Fibroblast of upper back skin (primary cell): ENCODE measurements at regions not wholly inside any gene's neighbourhood (a gene's known extent, or its start where the extent isn't known, plus 50 kb on each side); places are given as distances from the start of the nearest gene placed in this dataset.
A peak's percentile ranks its signal among the peaks of the same experiment; 100 is the strongest.

Experiments used
- DNase-seq: peaks from one replicate; pipeline ENCODE4 v3.0.0-alpha.2; 2013

DNA sequence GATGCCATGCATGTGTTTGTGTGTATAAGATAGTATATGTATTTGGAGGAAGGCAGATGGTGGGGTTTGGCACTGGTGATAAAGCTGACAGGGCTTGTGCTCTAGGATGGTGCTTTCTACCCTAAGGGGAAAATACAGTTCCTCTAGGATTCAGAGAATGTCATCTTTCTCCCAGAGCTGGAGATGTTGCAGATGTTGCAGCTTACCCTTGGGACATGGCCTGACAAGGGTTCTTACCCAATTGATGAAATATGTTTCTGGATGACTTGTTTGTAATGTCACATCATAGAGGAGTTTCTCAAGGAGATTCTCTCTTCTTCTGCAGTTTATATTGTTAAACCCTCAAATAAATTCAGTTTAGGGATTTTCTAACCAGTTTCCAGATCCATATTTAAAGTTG, 52.5 kb upstream of the PITX2 start:
- DNase-seq, result no peak

DNA sequence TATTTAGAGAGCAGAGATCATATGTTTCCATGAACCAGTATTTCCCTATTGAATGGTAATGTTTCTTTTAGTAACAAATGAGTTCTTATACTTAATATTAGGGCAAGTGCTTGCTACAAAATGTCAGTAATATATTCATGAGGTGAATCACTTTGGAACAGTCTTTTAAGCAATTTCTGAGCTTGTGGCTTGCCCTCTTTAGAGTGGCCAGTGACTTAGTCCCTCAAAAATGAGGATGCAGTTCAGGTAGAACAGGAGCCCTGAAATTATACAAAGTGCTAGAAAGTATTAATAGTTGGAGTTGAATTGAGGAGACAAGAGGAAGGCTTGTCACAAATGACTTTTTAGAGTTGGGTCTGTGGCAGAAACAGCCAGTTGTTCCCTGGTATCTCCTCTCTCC, 53.4 kb upstream of the PITX2 start:
- no peak for DNase-seq

DNA sequence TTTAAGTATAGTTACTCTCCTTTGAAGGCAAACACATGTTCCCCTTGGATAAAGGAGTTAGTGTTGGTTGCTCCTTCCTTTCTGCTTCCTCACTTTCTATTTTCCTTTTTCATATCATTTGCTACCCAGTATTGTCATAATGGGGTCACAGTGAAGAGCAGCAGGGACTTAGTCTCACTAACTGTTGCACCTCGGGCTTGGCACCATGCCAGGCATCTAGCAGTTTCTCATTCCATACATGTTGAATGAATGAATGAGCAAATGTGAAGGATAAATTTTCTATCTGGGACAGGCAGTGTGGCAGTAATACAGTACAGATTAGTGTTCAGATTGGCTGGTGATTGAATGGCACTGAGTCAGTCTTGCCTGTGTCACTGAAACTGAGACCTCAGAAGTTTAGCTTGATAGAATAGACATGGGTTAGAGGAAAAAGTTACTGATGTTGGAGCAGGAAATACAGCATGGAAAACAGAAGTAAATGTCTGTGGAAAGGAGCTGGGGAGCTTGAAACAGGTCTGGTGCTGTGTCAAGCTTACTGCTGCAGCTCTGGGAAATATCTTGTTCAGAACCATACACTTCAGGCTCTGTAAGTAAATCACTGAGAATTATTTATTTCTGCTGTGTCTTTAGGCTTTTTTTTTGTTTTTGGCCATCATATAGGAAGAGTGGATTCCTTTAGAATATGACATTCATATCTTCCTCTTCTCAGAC, 55.8 kb upstream of the PITX2 start:
- DNase-seq, result no peak

DNA sequence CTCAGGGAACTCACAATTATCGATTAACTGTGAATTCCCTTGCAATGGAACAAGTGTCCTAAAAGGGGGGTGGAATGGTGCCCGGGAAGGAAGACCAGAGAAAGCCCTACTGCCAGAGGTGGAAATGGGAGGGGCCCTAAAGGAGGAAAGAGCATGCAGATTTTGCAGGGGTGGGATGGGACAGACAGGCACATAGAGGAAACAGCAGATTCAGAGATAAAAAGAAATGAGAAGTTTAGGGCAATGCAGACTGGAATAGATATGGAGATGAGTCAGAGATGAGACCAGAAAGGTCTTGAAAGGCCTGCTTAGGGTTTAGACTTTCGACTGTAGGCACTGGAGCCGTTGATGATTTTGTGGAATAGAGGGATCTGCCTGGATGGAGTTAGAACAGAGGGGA, 57.4 kb upstream of the PITX2 start:
- DNase-seq, result no peak

DNA sequence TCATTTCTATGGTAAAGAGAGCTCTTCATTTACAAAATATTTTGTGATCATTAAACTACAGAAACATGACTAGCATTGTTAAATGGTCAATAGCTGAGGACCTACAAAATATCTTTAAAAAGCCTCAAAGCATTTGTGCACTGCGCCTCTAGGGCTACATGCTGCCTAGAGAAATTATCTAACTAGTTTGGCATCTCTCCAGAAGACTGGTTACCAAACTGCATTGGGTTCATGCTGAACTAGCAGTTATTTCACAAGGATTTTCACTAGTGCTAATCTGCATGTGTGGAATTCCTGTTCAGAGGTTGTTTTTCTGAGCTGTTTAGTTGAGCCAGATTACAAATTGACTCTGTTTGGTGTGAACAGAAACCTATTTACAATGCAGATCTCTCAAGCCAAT, 58.5 kb upstream of the PITX2 start:
- peak; percentile 56 for DNase-seq

DNA sequence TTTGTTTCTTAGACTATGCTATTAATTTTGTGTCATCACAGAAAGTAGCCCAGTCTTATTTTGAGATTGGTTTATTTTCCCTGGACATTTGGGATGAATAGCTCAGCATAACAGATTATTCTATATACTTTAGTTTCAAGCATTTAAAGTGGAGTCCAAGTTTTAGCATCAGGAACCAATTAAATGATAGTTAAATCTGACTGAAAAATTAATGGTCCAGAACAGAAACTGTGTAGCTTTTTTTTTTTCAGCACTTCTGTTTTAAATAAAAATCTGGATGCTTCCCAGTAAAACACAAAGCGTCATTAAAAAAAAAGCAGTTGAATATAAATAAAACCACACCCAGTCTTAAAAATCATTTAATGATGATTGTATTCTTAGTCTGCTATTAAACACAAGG, 59.4 kb upstream of the PITX2 start:
- peak; percentile 84 for DNase-seq

DNA sequence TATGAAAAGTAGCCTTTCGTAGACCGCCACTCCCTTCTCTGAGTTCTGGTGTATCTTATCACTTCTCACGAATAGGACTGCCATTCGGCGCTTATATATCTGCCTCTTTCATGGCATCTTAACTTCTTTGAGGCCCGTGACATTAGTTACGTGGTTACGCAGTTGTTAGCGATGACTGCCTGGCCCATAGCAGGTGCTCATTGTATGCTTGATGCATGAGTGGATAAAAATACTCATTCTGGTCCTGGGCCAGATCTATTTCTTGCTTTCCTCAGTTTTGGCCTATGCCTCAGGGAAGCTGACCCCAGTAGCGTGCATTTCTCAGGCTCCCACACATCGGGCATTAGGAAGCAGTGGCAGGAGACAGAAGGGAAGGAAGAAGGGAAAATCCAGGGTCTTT, 60.7 kb upstream of the PITX2 start:
- no peak for DNase-seq

DNA sequence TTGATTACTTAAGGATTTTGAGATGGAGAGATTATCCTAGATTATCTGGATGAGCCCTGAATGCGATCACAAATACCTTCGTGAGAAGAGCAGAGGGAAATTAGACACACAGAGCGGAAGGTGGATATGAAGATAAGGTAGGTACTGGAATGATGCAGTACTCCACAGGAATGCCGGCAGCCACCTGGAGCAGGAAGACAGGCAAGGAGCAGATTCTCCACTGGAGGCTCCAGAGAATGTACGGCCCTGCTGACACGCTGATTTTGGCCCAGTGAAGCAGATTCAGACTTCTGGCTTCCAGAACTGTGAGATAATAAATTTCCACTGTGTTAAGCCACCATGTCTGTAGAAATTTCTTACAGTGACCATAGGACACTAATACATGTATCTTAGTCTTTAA, 79.4 kb upstream of the PITX2 start:
- no peak for DNase-seq

DNA sequence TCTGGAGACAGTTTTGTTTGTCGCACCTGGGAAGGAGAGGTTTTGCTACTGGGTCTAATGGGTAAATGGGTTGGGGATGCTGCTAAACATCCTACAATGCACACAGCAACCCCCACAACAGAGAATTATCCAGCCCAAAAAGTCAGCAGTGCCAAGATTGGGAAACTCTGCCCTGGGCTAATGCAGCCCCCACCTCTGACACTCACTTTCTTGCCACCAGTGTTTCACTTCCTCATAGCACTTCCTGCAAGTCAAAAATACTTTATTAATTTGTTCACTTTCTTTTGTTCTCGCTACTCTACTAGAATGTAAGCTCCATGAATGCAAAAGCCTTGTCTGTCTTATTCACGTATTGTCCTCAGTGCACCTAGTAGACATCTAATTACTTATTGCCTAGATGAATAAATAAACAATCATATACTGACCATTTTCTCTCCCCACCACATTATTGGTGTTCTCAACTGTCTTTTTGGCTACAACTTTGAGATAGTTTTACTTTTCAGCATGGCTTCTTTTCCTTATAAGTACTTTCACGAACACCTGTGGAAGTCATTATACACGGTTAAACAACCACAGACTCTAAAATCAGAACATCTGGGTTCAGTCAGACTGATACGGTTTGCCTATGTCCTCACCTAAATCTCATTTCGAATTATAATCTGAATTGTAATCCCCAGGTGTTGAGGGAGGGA, 82.0 kb upstream of the PITX2 start:
- no peak for DNase-seq

DNA sequence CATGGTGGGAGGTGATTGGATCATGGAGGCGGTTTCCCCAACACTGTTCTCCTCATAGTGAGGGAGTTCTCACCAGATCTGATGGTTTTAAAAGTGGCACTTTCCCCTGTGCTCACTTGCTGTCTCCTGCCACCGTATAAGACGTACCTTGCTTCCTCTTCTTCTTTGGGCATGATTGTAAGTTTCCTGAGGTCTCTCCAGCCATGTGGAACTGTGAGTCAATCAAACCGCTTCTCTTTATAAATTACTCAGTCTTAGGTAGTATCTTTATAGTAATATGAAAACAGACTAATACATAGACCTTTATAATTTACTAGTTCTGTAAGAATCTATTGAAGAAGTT, 82.5 kb upstream of the PITX2 start:
- no peak for DNase-seq

DNA sequence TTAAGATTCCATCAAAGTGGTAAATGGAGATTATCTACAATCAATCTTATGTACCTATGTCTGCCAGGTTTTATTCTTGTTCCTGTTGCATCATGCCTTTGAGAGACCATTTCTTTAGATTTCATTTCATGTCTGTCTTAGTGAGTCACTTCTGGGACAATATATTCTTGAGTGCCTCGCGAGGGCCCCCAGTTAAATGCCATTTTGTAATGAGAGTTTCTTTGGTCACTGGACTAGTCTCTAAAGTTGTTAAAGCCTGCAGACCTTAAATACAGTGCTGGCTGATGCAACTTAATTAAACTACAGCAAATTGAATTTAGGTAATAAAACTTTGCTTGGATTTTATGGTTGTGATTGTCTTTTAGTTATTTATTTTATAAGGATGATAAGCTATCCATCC, 87.2 kb upstream of the PITX2 start:
- DNase-seq, result peak; percentile 9

DNA sequence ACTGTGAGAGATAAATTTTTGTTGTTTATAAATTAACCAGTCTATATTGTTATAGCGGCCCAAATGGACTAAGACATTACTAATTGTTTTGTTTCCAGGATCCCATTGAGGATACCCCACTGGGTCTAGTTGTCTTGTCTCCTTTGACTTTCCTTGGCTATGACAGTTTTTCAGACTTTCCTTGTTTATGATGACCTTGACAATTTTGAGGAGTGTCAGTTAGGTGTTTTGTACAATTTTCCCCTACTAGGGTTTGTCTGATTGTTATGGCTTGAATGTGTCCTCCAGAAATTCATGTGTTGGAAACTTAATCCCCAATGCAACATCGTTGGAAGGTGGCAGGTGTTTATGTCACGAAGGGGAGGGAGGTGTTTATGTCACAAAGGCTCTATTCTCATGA, 89.6 kb upstream of the PITX2 start:
- DNase-seq, result no peak

DNA sequence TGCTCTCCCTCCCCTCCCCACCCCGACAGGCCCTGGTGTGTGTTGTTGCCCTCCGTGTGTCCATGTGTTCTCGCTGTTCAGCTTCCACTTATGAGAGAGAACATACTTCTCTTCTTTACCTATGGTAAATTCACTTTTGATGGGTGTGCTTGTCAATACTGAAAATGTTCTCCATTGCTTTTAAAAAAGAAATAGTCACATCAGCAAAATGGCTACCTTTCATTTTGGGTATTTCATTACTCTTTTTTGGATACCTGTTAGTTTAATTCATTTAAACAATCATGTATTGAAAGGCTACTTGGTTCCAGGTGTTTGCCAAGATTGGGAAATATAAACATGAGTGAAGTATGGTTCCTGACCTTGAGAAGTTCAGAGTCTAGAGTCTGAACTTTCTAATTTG, 107.4 kb upstream of the PITX2 start:
- no peak for DNase-seq

DNA sequence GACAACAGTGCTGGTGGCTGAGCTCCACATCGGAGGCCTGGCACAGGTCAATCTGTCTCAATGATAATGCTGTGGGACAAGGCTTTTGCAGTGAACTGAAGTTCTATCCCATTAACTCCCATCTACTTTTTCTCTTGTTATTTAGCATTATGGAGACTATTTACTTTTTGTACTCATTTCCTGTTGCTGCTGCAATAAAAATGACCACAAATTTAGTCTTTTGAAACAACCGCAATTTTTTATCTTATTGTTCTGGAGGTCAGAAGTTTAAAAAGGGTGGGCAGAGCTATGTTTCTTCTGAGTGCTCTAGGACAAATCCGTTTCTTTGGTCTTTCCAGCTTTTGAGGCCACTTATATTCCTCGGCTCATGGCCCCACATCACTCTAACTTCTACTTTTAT, 111.0 kb upstream of the PITX2 start:
- no peak for DNase-seq

DNA sequence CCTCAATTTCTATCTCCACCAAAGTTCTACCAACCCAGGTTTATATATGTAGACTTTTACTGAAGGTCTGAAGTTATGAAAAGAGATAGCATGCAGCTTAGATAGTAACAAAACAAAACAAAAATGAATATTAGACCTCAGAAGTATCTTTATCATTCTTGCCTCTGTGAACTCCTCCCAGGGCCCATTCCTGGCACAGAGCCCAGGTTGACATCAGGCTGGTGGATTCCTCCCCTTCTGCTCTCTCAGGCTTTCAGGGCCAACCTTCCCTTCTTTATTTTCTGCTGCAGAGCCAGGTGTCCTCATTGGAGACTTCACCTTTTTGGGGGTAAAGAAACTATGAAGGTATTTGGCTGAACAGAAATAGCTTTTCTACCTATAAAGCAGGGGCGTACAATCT, 112.8 kb upstream of the PITX2 start:
- DNase-seq, result peak; percentile 27

DNA sequence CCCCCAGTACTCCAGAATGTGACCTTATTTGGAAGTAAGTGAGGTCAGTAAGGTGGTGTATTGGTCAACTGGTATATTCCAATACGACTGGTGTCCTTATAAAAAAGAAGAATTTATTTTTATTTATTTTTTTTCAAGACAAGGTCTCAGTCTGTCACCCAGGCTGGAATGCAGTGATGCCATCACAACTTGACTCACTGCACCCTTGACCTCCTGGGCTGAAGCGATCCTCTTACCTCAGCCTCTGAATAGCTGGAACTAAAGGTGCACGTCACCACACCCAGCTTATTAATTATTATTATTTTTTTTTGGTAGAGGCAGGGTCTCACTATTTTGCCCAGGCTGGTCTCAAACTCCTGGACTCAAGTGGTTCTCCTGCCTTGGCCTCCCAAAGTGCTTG, 115.1 kb upstream of the PITX2 start:
- DNase-seq, result no peak

DNA sequence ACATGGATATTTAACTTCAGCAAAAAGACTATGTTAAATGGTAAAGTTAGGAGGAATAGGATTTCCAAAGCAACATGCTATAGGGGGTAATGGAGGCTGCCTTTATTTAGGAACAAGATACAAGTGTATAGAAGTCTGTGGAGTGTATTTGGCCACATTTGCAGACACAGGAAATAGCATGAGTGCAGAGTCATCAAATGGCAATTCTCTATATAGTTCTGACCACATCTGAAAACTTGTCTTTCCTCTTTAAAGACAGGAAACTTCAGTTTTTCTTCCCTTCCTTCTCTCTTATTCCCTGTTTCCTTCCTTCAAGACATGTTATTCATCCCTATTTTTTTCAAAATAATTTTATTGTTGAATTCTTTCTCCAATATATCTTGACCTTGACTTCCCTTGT, 119.3 kb upstream of the PITX2 start:
- peak; percentile 83 for DNase-seq

DNA sequence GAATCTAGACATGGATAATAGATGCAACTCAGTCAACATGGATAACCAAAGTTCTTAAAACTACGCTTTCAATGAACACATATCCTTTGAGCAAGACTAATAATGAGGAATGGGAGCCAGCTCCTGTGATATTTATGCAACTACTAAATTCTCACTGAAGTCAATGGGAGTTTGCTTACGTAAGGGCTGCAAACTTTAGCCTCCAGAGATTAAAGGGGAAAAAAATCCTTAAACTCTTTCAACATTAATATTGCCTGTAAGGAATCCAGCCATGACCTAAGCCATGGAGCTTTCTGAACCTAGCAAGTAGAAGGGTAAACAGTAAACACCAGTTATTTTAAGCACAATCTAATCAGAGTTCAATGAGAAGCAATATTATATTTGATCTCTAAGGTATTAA, 125.2 kb upstream of the PITX2 start:
- no peak for DNase-seq

DNA sequence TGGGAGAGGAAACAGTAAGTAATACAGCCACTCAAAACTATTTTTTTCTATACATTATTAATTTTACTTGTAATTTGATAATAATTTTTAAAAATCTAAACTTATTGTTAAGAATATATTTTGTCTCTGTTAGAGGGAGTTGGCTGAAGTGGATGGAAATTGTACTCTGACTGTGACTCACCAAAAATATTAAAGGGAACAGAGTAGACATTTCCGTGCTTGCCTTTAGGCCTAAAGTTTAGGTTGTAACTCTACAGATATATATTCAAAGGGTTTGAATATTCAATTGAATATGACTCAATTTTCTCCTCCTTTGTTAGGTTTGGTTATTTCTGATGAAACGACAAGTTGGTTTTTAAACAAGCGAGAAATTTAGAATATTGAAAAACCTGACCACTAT, 128.3 kb upstream of the PITX2 start:
- no peak for DNase-seq

DNA sequence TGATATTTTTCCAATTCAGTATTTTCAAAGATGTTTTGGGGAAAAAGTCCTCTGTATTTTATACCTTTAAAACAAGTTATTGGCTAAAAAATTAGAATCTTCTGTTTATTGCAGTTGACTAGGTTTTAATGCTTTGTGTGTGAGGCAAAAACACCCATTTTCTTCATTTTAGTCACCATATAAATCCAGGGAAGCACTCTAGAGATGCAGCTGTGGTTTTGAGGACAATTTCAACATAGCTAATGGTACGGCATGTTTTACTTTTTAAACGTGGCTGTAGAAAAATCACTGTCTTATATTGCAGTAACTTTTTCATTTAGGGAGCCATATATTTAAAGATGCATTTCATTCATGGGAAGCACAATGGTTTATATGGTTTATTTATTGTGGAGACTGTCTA, 129.1 kb upstream of the PITX2 start:
- peak; percentile 67 for DNase-seq

DNA sequence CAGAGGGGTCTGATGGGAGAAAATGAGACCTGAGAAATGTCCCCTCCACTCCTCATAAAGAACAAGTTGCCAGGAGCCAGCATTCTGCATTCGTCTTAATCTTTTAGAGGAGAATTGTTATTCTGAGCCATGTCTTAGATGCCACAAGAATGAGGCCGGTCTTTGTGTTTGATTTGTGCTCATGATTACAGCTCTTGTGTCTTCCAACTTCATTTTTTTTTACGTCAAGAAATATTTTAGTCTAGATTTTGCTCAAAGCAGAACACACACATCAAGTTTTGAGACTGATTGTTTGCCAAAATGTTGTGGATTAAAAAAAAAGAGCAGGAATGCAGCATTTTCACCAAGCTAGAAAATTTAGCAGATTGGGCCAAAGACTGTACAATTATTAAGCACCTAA, 130.6 kb upstream of the PITX2 start:
- peak; percentile 82 for DNase-seq

DNA sequence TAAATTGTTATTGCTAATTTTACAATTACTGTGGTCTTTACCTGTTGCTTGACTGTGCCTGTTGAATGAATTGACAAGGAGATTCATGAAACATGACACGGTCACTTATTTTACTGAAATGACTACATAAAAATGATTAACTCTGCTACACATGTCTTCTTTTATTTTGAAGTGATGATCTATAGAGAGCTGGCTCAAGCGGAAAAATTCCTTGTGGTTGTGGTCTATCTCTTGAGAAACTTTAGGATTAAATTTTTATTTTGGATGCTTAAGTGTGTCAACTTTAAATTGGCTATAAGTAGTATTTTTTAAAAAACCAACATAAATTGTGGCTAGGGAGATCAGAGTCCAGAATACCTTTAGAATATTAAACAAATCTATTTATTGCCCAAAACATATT, 131.8 kb upstream of the PITX2 start:
- DNase-seq, result peak; percentile 80

DNA sequence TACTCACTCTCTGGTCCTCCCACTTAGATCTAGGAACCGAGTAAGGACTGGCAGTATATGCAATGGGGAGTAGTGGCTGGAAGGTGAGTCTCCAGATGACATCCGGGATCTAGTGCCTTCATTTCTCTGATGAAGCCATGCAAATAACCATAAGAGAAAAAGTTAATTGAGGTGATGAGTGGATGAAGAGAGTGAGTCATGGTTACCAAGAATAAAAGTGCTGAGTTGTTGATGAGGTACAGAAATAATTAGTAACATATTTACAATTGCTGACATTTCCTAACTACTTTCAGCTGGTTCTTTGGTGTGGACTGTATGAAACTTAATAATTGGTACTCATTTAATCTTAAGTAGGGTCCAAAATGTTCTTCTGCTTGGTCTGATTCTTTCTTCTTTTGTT, 146.7 kb upstream of the PITX2 start:
- DNase-seq, result peak; percentile 55

DNA sequence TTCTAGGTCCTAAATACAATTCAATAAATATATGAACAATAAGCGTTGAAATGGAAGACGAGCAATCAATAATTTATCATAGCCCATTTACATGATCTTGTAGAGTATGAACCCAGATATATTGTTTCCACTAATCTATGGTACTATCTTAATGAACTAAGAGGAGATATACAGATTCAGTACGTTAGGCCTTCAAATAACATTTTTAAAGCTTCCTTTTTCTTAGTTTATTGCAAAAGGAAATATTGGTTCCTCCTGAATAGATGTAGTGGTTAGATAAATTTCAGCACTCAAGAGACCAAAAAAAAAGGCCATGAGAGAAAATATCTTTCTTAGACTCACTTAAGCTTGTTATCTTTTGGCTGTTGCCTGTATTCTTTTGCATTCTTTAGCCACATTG, 147.5 kb upstream of the PITX2 start:
- no peak for DNase-seq

DNA sequence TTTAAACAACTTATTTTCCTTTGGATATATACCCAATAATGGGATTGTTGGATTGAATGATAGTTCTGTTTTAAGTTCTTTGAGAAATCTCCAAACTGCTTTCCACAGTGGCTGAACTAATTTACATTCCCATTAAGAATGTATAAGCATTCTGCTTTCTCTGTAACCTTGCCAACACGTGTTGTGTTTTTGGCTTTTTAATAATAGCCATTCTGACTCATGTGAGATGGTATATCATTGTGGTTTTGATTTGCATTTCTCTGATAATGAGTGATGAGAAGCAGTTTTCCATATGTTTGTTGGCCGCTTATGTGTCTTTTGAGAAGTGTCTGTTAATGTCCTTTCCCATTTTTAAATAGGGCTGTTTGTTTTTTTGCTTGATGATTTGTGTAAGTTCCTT, 155.6 kb upstream of the PITX2 start:
- DNase-seq, result peak; percentile 92
